GM11168 (cell line): ENCODE measurements at regions not wholly inside any gene's neighbourhood (a gene's known extent, or its start where the extent isn't known, plus 50 kb on each side); places are given as distances from the start of the nearest gene placed in this dataset.

ENCODE experiments used
- in situ Hi-C: fragments of 300-500 bp; cut with MboI; formaldehyde crosslinking; loops from one replicate; pipeline ENCODE4 v1.12.0; 2022; ENCODE audit warnings: low sequenced_read_pairs; ENCODE audit not compliant: unreplicated experiment

DNA sequence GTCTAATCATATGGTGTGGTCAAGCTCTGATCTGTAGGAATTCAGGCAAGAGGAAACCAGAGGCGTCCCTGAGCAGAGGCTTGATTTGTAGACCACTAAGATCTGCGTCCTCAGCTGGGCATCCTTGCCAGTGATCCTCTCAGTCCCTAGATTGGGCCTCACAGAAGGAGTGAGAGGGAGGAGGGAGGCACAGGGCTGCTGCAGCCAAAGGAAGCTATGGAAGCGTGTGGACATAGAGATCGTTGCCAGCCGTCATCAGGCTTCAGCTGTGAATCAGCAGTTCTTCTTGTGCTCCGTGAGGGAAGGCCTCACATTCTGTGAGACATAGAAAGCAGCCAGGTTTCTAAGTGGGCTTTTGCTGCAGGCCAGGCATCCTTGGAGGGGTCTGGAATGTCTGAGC is 254.6 kb upstream of the KIRREL3 start:
- in situ Hi-C loops = no loop called here

DNA sequence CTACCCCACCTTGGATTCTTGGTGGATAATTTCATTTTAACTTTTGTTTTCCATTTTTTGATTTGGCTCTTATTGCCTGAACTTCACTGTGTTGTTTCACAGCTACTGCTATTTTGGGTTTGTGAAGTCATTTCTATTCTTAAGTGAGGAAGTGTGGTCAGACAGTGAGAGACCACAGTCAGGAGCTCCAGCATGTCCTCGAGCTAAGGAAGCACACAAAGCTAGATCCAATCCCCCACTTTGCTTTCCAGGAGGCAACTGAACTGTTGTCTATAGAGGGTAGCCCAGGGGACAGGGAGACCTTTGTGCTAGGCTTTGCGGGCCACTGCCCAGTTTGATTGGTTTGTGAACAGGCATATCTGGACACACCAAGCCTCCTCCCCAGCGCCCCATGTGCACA is 251.8 kb upstream of the KIRREL3 start:
- in situ Hi-C loops = no loop called here

DNA sequence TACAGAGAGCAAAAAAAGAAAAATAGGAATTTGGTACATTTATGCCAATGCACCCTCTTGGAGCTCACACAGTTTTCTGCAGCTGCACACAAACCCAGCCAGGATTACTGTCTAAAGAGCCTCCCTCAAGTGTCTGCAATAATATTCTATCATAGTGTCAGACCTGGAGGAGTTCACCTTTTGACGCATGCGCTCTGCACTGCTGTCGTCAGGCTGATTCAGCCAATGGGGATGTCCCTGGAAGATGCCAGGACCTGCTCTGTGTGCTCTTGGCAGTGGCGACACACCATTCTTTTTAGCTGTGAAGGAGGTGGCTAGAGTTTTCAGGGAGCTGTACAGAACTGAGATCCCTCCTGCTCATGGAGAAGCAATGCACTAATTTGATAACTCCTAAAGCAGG is 249.0 kb upstream of the KIRREL3 start:
- in situ Hi-C loops = no loop called here

DNA sequence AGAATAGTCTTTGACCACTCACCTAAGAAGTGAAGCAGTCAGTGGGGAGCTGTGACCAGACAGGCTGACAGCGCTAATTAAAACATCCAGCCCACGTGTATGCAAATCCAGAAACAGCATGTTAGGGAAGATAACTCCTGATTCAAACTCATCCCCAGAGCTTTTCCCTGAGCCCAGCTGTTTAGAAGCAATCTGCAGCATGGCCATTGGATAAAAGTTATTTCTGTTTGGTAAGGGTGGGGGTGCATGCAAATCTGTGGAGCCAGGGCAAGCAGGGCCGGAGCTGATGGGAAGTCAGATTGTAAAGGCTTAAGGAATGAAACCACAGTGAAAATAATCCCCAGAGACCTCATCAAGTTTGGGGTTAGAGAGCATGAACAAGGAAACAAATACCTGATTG is 247.9 kb upstream of the KIRREL3 start:
- in situ Hi-C loops = no loop called here

DNA sequence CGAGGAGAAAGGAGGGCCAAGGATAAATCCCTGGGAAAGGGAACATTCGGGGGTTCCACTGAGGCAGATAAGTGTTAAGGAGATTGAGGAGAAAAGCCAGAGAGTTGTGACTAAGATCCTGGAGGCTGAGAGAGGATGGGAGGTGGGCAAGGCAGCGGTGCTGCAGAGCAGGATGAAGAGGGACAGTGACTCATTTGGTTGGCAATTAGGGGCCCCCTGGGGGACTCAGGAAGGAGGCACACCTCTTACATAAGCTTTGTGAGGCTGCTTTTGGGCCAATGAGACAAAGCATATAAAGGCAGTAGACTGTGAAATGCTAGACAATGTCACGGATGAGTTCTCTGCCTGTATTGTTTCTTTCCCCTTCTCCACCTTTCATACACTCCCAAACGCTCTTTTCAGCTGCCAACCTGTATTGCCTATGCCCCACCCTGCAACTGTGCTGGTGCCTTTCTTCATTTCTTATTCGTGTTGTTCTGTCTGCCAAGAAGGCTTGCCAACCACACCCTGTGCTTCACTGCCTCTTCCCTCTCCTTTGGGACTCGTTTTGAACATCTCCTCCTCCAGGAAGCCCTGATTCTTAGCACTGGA is 246.8 kb upstream of the KIRREL3 start:
- in situ Hi-C loops = no loop called here

DNA sequence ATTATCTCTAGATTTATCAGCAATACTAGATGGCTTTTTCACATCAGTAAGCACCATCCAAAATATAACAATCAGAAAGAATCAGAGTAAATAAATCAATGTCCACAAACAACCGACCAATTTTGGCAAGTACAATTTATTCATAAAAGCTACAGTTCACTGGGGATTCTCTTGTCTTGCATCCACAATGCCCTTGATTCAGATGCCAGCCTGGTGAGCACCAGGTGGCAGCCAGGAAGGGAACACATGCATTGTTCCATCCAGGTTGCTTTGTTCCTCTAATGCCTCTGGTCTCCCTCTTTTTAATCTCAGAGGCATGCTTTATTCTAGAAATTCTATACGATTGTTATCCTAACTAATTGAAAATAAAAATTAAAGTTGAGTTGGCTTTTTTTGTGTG is 242.1 kb upstream of the KIRREL3 start:
- in situ Hi-C loops = no loop called here

DNA sequence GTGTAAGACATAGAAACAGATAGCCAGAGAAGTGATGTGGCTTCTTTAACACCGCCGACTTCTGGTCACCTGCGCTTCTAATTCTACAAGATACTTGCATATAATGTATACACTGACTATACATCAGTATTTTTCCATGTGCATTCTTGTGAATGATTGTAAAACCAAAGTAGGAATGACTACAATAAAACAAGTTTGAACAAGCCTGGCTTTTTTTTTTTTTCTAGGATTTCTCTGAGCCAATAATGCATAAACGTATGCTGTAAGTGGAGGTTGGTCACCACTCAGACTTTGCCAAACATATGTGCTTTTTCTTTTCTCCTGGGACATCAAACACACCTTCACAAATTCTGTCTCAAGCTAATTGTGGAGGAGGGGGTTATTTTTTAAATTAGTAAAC is 237.8 kb upstream of the KIRREL3 start:
- in situ Hi-C loops = no loop called here

DNA sequence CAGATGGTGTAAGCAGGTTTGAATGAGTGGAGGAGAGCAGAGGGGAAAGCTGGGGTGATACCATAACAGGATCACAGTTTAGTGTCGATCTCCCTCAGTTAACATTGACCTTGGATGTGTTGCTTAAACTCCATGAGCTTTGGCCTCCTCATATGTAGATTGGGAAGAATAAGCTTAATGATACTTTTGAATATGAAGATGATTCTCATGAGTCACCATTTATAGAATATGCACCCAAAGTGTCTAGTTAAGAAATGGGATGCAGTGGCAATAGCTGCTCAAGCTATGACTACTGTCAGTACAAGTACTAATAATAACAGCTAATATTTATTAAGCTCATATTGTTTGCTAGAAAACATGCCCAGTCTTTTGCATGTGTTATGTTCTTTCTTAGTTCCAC is 236.2 kb upstream of the KIRREL3 start:
- in situ Hi-C loops = no loop called here

DNA sequence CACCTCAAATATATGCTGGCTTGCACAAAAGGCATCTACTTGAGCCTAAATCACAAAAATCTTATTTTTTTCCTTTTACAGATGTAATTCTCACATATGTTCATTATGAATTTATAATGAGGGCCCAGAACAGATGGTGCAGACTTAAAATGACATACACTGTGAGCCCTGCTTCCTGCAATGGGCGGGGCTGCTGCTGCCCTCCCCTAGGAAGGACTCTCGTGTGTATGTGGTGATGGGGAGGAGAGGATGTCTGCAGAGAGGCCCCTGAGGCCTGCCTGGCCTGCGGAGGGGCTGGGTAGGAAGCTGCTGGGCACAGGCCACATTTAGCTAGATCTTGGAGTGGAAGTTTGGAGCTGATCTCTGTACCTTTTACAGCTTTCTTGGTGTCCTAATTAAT is 233.4 kb upstream of the KIRREL3 start:
- in situ Hi-C loops = no loop called here

DNA sequence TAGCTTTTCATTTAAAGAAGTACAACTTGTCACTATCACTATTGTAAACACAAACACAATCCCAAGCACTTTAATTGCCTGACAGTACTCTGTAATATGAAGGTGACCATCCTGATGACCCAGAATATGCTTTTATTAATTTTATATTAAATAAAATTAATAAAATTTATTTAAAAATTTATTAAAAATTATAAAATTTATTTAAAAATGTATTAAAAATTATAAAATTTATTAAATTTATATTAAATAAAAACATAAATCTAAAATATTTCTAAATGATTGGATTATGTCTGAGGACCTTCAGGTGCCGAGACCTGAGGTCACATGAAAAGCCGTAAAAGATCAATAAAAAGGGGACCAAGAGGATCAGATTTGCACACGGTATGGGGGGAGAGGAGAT is 229.8 kb upstream of the KIRREL3 start:
- in situ Hi-C loops = no loop called here

DNA sequence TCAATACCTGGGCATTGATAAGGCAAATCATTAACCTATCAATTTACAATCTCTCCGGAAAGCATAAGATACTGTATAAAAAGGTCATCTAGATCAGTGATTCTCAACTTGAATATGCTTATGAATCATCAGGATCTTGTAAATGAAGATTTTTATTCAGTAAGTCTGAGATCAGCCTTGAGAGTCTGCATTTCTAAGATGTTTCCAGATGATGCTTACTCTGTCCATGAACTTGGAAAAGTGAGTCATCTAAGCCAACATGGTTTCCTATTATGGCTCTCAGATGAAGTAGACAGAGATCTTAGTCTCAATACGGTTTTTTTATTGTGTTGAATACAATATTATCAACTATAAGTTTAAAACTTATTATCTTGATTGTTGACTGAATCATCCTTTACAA is 226.4 kb upstream of the KIRREL3 start:
- in situ Hi-C loops = no loop called here

DNA sequence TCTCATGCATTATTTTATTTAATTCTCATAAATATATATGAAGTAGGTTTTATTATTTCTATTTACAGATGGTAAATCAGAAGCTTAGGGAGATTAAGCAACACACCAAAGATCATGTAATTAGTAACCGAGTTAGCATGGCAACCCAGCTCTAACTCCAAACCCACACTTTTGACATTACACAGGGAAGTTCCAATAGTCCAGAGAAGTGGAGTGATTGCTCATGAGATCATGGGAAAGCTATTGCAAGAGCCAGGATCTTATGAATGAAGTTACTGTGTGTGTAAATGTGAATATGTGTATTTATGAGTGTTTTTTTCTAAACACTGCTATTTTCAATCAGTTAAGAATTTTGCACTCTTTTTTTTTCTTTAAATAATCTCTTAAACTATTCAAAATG is 225.8 kb upstream of the KIRREL3 start:
- in situ Hi-C loops = no loop called here

DNA sequence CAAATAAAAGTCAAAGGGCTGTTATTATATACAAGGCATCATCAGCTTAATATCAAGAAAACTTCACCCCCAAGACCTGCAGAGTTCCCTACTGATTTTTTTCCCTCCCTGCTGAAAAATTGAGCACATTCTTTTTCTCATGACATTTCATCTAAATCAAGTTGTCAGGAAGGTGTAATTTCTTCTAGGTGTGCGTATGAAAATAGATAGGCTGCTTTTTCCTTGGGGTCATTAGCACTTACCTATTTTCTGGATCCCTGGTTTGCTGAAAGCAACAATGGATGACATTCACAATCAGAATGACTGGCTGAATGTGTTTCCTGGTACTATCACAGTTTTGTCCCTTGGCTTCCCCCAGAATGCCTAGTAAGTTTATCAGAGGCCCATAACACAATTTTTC is 225.0 kb upstream of the KIRREL3 start:
- in situ Hi-C loops = no loop called here

DNA sequence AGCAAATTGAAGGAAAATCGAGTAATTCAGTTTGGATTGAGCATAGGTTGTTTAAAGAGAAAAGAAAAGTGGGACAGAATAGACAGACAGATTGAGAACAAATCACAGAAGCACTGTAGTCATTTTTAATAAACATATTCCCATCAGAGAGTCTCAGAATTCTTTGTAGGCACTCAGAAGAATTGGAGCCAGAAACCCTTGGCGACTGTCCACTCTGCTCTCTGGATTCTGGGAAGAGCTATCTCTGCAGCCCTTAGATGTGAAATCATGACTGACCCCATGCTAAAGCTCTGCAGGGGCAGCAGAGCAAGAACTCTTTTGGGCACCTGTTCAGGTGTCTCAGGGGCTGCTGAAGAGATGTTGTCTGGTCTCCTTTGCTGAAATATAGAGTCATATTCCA is 223.7 kb upstream of the KIRREL3 start:
- in situ Hi-C loops = no loop called here

DNA sequence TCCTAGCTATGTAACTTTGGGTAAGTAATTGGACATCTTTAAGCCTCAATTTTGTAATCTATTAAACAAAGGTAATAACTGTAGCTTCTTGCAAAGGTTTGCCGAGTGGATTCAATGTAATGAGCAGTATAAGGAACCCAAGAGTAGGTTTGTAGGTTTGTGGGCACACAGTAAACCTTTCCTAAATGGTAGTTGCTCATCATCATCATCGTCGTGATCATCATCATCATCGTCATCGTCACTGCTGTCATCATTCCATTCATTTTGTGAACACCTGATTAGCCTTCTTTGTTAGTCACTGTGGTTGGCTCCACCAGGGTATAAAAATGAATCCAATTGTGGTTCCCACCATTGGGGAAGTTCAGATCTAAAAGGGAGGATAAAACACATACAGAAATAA is 223.1 kb upstream of the KIRREL3 start:
- in situ Hi-C loops = no loop called here

DNA sequence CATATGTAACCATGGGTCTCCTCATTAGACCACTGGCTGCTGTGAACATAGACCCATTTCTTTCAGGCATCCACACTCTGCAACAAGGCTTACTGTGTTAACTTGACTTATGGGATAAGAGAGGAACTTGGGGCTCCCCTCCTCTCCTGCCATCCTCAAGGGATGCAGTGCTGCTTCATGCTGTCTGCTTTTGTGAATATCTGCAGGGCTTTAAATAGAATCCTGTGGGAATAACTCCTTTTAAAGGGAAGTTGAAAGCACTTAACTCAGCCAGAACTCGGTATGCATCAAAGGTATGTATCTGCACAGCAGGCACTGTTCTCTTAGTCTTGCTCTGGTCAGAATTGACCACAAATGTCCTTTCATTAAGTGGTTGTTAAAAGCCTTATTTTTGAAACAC is 222.5 kb upstream of the KIRREL3 start:
- in situ Hi-C loops = no loop called here

DNA sequence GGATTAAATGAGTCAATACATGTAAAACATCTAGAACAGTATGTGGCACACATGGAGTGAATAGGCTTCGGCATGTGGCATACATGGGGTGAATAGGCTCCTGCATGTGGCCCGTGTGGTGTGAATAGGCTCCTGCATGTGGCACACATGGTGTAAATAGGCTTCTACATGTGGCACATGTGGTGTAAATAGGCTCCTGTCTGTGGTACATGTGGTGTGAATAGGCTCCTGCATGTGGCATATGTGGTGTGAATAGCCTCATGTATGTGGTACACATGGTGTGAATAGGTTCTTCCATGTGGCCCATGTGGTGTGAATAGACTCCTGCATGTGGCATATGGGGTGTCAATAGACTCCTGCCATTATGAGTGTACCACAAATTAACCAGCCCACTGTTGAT is 219.1 kb upstream of the KIRREL3 start:
- in situ Hi-C loops = no loop called here

DNA sequence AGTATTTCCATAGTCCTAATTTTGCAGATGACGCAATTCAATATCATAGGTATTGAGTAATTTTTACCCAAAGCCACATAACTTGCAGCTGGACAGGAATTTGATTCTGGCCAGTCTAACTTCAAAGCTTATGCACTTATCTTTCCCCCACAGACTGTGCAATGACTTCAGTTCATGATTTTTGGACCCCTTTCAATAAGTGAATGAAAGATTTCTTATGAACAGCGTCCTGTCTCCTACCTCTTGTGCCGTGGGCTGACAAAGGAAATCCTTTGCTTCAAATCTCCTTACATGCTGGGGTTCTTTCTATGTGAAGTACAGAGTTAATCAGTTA is 217.7 kb upstream of the KIRREL3 start:
- in situ Hi-C loops = no loop called here

DNA sequence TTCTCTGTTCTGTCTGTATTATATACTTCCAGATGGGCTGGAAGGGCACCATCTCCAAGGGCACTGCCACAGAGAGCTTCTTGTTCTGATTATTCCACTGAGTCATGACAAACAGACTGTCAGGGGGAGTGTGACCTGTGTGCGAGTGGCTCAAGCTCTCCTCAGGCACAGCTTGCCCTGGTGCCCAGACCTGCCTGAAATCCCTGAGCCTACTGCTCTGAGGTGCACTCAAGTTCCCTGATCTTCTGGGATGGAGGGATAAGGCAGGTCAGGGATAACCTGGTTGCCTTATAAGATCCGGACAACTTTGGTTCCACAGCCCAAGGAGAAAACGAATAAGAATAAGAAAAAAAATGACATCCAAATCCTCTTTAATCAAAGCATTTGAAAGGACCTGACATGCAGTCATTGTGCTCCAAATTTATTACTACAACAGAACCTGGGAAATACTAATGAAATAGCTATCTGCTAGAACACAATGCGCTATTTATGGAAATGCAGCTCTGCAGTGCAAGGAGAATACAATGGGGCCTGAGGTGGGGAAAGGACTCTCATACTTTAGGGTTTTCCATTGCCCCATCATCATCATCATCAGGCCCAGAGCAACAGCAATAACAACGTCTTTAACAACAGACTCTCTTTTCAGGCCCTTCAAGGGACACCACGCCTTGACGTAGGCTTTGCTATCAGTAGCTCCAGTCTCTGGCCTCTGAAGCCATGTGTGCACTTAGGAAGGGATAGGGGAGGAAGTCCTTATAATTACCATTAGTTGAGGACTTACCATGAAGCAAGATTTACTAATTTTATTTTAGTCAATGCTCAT is 217.1 kb upstream of the KIRREL3 start:
- in situ Hi-C loops = no loop called here

DNA sequence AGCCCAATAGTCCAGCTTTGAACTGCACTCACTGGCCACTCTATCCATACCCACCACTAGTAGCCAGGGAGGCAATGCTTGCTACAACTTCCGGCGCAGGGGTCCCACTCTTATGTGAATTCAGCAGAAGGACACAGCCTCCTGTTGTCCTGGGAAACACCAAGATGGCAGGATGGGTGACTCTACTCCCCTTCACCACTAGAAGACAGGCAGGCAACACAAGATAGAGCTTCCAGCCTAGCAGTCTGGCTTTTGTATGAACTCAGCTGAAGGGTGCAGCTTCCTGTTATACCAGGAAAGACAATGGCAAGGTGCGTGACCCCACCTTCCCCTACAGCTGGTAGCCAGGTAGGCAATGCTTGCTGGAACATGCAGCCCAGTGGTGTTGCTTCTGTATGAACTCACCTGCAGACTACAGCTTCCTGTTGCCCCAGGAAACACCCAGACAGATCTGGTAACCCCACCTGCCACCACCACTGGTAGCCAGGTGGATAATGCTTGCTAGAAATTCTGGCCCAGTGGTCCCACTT is 205.2 kb upstream of the KIRREL3 start:
- in situ Hi-C loops = no loop called here

DNA sequence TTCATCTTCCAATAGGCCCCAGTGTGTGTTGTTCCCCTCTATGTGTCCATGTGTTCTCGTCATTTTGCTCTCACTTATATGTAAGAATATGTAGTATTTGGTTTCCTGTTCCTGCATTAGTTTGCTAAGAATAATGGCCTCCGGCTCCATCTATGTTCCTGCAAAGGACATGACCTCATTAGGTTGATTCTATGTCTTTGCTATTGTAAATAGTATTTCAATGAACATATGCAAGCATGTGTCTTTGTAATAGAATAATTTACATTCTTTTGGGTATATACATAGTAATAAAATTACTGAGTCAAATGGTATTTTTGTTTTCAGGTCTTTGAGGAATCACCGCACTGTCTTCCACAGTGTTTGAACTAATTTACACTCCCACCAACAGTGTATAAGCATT is 202.9 kb upstream of the KIRREL3 start:
- in situ Hi-C loops = no loop called here

DNA sequence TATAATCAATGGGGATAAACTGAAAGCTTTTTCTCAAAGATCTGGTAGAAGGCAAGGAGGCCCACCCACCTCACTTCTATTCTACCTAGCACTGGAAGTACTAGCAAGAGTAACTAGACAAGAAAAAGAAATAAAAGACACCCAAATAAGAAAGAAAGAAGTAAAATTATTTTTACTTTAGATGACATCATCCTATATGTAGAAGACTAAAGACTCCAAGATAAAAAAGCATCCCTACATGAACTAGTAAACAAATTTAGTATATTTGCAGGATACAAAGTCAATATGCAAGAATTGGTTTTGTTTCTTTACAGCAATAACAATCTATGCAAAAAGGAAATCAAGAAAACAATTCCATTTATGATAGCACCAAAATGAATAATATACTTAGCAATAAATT is 201.5 kb upstream of the KIRREL3 start:
- in situ Hi-C loops = no loop called here
